Liver (tissue), 3 donors: ENCODE measurements at regions not wholly inside any gene's neighbourhood (a gene's known extent, or its start where the extent isn't known, plus 50 kb on each side); places are given as distances from the start of the nearest gene placed in this dataset.

Source experiments
- FOXA2 ChIP-seq: IDR thresholded peaks from 2 replicates; pipeline ENCODE4 v1.6.1; 2016; ENCODE audit warnings: antibody characterized with exemption
- RAD21 ChIP-seq, 2 donors: IDR thresholded peaks; 2 replicates each; pipeline ENCODE4 v1.6.1; 2016; ENCODE audit warnings: antibody characterized with exemption in 2 of 2, mild to moderate bottlenecking in 2 of 2
- TF ChIP-seq, protein P1 (sequence below): fragments of 150-350 bp; IDR thresholded peaks from 2 replicates; pipeline ENCODE4 v1.5.1; 2017; ENCODE audit warnings: improper control_type of control experiment, low read depth, low read length; ENCODE audit not compliant: missing input control
- TF ChIP-seq, protein P2 (sequence below): IDR thresholded peaks from 2 replicates; pipeline ENCODE4 v1.6.1; 2016; ENCODE audit warnings: antibody characterized with exemption
- TF ChIP-seq, protein P3 (sequence below): IDR thresholded peaks from 2 replicates; pipeline ENCODE4 v1.6.1; 2016; ENCODE audit warnings: antibody characterized with exemption, mild to moderate bottlenecking
- TF ChIP-seq, protein P4 (sequence below): IDR thresholded peaks from 2 replicates; pipeline ENCODE4 v1.6.1; 2016; ENCODE audit warnings: antibody characterized with exemption
- donor health status: healthy.
- donor health status: healthy.

DNA sequence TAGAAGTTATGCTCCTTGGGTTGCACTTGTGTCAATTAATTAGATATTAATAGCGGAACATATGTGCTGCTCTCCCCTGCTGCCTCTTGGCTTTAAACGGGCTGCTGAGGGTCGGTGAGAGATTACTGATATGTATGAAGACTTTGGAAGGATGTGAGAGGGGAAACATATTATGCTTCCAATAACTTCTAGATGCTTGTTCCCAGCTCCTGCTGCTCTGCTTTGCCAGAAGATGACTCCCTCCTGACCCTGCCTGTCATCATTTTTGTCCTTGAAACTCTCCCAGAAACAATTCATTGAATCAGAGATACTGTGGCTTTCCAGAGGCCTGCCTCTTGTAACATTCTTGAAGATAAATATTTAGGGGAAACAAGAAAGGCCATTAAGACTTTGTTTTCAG lies 300.1 kb upstream of the STXBP6 start:
- TF ChIP-seq, protein P1, sequence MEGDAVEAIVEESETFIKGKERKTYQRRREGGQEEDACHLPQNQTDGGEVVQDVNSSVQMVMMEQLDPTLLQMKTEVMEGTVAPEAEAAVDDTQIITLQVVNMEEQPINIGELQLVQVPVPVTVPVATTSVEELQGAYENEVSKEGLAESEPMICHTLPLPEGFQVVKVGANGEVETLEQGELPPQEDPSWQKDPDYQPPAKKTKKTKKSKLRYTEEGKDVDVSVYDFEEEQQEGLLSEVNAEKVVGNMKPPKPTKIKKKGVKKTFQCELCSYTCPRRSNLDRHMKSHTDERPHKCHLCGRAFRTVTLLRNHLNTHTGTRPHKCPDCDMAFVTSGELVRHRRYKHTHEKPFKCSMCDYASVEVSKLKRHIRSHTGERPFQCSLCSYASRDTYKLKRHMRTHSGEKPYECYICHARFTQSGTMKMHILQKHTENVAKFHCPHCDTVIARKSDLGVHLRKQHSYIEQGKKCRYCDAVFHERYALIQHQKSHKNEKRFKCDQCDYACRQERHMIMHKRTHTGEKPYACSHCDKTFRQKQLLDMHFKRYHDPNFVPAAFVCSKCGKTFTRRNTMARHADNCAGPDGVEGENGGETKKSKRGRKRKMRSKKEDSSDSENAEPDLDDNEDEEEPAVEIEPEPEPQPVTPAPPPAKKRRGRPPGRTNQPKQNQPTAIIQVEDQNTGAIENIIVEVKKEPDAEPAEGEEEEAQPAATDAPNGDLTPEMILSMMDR = no peak
- TF ChIP-seq RAD21 (IDR thresholded peaks at IDR 0.05) = no peak
- no peak for TF ChIP-seq FOXA2
- TF ChIP-seq, protein P2, sequence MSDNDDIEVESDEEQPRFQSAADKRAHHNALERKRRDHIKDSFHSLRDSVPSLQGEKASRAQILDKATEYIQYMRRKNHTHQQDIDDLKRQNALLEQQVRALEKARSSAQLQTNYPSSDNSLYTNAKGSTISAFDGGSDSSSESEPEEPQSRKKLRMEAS = no peak
- TF ChIP-seq, protein P3, sequence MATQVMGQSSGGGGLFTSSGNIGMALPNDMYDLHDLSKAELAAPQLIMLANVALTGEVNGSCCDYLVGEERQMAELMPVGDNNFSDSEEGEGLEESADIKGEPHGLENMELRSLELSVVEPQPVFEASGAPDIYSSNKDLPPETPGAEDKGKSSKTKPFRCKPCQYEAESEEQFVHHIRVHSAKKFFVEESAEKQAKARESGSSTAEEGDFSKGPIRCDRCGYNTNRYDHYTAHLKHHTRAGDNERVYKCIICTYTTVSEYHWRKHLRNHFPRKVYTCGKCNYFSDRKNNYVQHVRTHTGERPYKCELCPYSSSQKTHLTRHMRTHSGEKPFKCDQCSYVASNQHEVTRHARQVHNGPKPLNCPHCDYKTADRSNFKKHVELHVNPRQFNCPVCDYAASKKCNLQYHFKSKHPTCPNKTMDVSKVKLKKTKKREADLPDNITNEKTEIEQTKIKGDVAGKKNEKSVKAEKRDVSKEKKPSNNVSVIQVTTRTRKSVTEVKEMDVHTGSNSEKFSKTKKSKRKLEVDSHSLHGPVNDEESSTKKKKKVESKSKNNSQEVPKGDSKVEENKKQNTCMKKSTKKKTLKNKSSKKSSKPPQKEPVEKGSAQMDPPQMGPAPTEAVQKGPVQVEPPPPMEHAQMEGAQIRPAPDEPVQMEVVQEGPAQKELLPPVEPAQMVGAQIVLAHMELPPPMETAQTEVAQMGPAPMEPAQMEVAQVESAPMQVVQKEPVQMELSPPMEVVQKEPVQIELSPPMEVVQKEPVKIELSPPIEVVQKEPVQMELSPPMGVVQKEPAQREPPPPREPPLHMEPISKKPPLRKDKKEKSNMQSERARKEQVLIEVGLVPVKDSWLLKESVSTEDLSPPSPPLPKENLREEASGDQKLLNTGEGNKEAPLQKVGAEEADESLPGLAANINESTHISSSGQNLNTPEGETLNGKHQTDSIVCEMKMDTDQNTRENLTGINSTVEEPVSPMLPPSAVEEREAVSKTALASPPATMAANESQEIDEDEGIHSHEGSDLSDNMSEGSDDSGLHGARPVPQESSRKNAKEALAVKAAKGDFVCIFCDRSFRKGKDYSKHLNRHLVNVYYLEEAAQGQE = no peak
- TF ChIP-seq, protein P4, sequence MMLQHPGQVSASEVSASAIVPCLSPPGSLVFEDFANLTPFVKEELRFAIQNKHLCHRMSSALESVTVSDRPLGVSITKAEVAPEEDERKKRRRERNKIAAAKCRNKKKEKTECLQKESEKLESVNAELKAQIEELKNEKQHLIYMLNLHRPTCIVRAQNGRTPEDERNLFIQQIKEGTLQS = no peak
